ENCODE measurements at regions not wholly inside any gene's neighbourhood (a gene's known extent, or its start where the extent isn't known, plus 50 kb on each side); places are given as distances from the start of the nearest gene placed in this dataset.
"Not testable (repeated sequence)": the region's sequence is repeated elsewhere in the genome, so short reads cannot be mapped to it uniquely, and the experiment has no call there.

DNA sequence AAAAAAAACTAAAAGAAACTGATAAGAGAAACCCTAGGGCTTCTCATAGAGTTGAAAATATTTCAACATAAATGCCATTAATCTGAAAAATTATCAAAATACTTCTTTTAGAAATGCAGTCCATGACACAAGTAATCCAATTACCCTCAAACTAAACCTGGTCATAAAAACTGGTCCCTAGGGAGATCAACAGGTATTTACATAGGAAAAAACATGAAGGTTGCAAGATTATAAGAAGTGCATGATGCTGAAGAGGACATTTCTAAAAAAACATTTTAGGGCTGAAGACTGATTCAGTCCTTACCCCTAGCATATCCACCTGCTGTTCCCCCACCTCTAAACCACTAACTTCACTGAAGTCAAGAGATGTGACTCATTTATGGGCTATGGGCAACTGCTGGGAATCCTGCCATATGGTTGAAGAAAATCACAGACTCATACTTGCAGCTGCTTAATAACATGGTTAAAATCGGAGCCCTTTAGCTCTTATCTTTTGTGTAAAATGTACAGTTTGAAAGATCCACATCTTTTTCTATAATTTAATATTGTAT is 131.0 kb upstream of the RUNX1 start:
- peak; percentile 50 for DNase-seq

DNA sequence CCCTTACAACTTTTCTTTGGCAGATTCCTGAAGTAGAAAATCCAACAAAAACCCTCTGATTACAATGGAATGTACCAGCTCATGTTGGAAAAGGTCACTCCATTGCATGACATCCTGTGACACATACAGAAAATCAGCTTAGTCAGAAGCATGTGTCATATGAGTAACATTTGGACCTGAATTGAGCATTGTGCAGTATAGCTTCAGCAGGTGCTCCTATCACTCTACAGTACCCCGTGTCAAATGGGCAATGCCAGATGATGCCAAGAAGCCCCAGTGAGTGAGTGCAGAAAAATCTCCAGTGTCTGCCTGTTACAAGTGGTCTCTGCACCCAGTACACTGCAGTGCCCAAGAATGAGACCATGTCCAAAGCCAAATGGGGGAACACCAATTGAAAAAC is 129.7 kb upstream of the RUNX1 start:
- no peak for DNase-seq

DNA sequence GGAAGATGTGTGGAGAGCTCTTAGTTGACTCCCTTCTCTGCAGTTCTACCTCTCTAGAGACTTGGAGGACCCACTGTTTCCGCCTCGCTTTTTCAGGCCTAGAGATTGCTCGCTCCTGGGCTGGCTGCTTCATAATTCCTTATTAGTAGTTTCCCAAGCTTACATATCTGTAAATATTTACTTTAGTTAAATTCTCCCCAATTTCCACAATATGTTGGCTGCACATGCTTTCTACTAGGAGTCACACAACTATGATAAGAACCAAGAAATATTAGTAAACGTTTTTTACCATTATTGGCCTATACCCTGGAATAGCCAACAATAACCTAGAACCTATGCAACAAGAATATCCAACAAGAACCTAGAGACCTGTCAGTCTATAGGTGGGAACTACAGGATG is 129.0 kb upstream of the RUNX1 start:
- DNase-seq, result no peak

DNA sequence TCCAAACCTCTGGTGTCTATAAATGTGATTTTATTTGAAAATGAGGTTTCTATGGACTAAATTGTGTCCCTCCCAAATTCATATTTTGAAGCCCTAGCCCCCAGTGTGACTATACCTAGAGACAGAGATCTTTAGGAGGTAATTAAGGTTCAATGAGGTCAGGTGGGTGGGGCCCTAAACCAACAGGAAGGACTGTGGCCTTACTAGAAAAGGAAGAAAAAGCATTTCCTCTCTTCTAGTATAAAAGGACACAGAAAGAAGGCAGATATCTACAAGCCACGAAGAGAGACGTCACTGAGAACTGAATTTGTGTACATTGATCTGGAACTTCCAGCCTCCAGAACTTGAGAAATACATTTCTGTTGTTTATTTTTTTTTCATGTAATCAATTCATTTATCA is 123.1 kb upstream of the RUNX1 start:
- no peak for DNase-seq

DNA sequence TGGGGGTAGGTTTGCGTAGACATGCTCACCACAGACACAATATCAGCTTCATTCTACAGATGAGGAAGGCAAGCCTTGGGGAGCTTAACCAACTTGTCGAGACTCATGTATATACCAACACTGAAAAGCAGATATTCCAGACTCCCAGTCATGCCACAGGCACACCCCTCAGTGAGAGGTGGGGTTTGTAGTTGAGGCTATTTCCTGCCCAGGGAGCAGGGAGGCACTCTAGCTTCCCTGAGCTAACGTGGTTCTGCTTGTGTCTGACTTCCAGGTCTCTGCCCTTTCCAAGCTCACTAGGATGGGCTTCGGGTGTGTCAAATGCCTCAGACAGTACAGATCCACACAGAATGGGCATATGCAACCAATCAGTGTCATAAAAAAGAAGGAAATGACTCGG is 122.3 kb upstream of the RUNX1 start:
- DNase-seq, result no peak

DNA sequence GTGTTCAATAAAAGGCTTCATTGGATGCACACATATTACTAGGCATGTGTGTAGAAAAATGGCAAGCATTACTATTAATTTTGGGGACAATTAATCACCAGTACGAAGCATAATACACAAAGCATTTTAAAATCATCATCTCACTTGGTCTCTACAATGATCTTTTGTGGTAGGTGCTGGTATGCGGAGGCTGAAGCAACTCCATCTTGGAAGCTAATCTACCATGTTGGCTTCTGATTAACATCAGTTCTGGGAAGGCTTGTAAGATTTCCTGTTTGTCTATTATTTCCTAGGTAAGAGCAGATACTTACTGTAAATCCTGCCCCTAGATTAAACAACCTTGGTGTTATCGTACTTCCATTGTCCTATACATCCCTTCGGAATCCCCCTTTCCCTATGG is 121.7 kb upstream of the RUNX1 start:
- DNase-seq, result no peak

DNA sequence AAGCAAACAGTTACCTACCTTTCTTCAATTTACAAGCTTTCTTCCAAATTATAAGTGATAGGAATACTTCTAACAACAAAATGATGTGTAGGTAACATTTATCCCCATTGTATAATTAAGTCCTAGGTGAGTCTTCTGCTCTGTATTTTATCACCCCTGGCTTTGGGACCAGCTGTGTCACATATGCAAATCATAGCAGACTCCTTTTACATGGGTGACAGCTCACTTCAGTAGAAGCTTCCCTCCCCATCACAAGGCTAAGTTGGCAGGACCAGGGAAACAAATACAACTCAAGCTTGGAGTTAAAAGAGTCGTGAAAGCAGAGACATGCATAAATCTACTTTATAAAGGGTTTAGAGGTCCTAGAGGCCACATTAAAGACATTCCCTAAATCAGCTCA is 121.1 kb upstream of the RUNX1 start:
- DNase-seq, result no peak

DNA sequence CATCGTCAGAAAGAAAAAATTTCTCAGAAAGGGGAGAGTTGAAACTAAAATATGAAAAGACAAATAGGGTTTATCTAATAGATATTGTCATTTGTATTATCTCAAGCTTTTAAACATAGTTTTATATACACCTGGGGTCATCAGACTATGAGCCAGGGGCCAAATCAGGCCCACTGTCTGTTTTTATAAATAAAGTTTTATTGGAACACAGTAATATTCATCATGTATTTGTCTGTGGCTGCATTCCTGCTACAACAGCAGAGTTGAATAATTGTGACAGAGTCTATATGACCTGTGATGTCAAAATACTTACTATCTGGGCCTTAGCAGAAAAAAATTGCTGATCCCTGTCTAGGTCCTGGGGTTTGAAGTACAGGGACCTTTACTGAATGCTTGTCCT is 120.5 kb upstream of the RUNX1 start:
- no peak for DNase-seq

DNA sequence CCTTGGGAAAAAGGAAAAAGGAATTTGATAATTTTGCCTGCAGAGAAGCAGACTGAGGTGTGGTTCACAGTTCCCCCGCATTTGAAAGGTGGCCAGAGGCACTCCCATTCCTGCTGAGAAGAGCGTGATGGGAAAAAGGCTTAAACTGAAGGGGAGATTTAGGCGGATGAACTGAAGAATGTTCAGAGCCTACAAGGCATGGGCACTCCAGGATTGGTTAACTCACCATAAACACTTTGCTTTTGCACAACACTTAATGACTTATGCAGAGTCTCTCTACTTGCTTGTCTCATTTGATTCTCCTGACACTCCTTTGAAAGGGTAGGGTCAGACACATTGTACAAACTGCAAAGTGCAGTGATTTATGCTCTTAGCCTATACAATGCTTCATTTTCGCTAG is 119.6 kb upstream of the RUNX1 start:
- DNase-seq, result no peak

DNA sequence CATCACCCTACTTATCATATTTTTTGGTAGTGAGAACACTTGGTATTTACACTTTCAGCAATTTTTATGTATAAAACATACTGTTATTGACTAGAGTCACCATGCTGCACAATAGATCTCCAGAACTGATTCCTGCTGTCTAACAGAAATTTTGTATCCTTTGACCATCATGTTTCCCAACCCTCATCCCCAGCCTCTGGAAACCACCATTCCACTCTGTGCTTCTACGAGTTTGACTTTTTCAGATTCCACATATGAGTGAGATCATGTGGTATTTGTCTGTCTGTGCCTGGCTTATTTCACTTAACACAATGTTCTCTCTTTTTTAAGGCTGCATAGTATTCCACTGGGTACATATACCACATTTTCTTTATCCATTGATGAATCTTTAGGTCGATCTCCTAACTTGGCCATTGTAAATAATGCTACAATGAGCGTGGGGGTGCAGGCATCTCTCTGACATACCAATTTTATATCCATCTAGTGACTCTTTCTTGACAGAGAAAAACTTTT is 115.9 kb upstream of the RUNX1 start:
- no peak for DNase-seq

DNA sequence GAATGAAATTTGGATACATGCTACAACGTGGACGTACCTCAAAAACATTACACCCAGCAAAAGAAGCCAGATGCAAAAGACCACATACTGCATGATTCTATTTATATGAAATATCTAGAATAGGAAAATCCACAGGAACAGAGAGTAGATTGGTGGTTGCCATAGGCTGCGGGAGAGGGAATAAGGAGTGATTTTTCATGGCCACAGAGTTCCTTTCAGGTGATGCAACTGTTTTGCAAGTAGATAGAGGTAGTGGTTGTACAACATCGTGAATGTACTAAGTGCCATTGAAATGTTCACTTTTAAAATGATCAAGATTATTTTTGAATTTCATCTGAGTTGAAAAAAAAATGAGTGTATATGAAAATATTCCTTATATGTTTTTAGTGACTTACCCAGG is 115.3 kb upstream of the RUNX1 start:
- DNase-seq, result no peak

DNA sequence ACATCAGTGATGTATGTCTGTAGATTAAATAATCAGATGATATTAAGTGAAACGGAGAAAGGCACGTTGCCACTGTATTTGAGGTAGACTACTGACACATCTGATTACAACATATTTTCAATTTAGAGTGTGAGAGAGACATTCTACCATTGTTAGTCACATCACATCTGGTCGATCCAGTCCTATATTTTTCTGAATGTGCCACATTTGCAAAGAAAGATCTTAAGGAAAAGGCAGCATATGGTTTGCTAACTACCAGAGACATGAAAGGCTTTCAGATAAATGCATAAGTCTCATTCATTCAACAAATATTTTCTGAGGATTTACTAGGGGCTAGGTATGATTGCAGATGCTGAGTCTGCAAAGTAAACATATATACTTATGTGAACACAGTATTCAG is 114.3 kb upstream of the RUNX1 start:
- DNase-seq, result no peak

DNA sequence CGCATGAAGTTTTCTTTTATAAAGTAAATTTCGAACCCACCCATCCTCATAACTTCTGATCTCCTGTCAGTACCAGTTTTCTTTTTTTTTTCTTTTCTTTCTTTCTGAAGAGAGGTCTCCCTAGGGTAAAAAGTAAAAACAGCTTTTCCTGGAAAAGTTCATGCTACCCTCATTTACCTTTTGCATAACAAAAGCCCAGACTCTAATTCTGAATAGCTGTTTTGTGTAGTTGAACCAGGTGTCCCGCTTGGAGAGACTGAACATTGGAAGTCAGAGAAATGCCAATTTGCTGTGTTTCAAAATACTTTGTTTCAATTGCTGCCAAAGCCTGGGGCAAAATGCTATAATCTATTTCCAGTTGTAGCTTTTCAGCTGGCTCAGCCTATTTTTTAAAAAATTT is 113.7 kb upstream of the RUNX1 start:
- no peak for DNase-seq

DNA sequence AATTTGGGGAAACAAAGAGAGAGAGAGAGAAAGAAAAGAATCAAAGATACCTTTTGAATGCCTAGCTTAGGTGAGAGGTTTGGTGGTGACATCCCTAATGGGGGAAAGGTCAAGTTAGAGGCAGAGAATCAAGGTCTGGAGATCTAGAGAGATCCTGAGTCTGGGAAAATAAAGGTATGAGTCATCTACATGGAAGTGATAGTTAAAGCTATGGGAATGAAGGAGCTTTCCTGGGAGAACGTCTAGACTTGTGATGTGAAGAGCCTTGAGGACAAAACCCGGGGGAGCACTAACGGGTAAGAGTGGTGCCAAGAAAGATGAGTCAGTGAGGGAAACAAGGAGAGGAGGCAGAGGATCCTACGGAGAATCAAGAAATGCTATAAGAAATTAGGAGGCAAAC is 110.8 kb upstream of the RUNX1 start:
- no peak for DNase-seq

DNA sequence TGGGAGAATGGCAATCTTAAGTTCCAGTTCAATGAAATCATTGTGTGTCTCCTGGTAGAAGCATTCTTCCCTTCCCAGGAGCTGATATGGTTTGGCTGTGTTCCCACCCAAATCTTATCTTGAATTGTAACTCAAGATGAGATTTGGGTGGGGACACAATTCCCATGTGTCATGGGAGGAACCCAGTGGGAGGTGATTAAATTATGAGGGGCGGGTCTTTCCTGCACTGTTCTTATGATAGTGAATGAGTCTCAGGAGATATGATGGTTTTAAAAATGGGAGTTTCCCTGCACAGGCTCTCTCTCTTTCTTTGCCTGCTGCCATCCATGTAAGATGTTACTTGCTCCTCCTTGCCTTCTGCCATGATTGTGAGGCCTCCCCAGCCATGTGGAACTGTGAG is 108.3 kb upstream of the RUNX1 start:
- not testable (repeated sequence) for DNase-seq

DNA sequence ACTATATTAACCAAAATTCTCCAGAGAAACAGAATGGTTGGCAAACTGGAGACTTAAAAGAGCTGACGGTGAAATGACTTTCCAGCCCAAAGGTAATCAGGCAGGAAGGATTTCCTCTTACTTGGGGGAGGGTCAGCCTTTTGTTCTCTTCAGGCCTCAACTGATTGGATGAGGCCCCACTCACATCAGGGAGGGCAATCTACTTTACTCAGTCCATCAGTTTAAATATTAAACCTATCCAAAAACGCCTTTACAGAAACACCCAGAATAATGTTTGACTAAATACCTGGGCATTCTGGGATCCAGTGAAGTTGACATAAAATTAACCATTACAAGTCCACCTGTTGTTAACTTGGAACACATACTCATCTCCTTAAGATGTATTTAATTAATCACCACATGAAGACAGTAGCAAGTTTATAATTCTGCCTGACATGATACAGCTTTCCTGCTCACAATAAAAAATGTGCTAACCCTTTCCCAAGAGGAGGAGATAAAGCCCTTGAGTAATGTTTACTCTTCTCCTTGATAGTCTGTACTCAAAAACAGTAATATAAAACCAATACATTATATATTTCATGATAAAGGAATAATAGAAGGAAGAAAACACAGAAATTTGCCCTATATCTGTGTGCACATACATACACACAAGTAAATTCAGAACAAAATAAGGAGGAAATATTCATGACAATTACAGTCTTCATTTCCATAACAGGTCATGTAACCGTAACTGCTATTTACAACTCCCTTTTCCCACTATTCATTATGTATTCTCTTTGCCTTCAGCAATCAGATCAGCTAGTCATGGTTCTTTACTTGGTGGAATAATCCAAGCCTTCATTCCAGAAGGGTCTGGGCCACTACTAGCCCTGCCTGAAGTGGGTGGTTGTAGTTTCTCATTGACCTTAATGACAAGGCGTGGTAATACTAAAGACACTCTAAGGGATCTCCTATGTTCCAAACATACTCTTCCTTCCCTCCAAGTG is 107.5 kb upstream of the RUNX1 start:
- DNase-seq, result no peak

DNA sequence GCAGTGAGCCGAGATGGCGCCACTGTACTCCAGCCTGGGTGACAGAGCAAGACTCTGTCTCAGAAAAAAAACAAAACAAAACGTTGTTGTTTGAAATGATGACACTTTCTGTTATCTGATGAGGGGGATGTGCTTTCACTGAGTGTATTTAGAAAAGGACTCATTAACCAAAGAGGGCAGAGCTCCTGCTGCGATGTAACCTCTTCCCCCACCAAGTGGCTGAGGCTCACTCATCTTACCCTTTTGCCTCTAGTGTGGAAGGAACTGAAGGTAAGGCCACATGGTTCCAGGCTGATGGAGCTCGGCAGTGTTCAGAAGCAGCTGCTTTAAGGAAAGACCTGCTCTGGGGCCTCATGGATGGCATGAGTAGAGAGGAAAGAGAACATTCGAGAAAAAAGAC is 105.7 kb upstream of the RUNX1 start:
- DNase-seq, result no peak

DNA sequence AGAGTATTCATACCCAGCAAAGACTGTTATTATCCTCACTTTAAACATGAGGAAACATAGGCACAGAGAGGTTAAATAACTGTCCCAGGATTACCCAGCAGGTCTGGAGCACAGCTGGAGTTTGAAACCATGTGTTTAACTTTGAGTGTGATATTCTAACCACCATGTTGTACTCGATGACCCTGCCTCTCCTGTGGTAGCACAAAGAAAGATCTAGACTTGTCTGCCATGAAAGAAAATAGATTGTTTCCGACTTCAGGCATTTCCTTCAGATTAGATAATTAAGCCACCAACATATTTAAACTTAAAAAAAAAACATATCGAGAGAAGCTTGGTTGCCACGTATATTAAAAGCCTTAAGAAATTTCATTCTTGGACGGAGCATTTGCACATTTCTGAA is 104.6 kb upstream of the RUNX1 start:
- no peak for DNase-seq

DNA sequence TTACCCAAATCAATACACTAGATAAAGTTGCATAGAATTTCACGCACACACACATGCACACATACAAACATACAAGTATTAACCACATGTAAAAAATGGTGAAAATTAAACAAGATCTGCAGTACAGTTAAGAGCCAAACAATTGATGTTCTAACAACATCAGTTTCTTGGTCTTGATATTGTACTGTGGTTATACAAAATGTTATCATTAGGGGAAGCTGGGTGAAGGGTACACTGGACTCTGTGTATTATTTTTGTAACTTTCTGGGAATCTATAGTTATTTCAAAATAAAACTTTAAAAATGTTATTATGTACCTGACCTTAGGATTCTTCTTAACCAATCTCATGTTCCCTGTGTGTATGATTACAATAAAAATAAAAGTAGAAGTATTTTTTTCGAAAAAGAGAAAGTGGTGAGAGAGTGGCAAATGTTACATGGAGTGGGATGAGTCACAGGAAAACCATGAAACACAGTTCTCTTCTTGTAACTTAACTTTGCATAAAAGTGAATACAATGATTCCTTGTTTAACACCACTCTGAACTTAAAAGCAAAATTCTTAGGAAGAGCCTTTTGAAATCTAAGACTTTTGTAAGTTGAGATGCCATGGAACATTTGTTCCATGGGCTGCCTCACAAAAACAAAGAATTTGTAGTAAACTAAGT is 101.6 kb upstream of the RUNX1 start:
- DNase-seq, result no peak

DNA sequence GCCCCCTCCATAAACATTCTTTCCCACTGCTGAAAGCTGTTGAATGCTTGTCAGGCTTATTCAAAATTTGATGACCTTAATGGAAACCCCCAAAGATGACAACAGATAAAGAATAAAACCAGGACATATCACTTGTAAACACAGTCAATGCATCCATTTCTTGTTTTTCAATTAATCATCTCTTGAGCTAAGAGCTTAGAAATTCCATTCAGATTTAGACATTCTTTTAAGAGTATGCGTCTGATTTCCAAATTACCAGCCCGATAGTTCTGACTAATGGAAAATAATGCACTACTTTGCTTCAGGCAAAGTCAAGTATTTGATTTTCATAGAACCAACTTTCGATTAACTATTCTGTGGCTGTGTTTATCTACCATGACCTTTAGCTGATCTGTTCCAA is 100.6 kb upstream of the RUNX1 start:
- no peak for DNase-seq

DNA sequence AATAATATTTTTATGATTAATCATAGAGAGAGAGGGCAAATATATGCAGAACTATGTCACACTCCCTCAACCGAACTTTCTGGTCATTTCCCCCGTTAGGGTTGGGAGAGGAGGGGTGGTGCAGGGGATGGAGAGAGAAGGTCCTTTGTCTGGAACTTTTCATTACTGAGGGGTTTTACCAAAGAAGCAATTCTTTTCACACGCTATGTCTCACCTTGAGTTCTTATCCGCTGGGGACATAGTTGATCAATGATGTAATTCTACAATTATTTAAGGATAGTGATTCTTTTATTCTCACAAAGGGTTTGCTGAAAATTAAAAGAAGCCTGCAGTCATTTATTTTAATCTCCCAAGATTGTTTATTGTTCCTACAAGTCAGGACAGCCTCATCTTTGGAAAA is 98.3 kb upstream of the RUNX1 start:
- DNase-seq, result no peak

DNA sequence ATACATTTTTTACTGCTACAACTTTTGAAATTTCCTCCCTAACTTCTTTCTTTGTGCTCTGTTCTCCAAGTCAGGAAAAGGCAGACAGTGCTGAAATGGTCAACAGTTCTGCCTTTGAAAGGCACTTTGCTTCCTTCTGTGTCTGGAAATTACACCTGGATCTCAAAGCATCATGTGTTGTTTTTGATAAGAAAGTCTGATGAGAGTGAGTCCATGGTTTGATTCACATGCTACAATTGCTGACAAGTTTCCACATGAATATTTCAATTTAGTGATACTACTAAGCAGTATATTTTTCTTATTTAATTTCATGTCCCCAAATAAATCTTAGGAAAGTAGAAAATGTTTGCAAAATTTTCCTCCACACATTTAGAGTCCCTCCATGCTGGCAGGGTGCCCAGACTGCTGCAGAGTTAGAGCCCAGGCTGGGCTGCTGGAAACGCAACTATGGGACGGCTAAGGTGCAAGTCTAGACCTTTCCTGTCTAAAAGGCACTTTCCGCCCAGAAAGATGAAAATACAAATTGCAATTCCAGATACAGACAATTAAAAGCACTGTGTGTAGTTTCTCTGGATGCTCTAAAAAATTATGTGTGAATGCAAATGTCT is 96.6 kb upstream of the RUNX1 start:
- DNase-seq, result no peak

DNA sequence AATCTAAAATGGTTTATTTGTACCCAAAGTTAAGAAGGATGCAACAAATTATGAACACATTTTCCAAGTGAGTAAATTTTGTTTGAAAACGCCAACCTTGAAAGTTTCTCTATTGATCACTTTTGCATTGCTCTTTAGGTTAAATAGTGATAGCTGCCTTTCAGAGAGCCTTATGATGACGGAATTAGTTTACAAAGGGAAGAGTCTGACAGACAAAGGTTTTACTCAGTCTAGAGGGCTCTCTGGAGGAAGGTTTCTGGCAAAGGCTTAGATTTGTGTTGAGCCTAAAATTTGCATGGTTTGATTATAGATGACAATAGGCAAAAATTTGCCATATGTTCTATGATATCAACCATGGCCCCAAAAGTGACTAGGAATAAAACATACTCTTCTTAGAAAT is 95.9 kb upstream of the RUNX1 start:
- DNase-seq, result no peak

Data from kidney glomerular epithelial cell (primary cell).